OCI-LY3 (cell line): ENCODE measurements at regions not wholly inside any gene's neighbourhood (a gene's known extent, or its start where the extent isn't known, plus 50 kb on each side); places are given as distances from the start of the nearest gene placed in this dataset.

Source experiments
- CTCF ChIP-seq: fragments of 200-600, 300-600 bp; sonication (generic); IDR thresholded peaks from 2 replicates; pipeline ENCODE4 v1.5.1; 2014; ENCODE audit warnings: antibody characterized with exemption, low read length, low read depth
- EZH2phosphoT487 ChIP-seq: fragments of 200-600 bp; shearing (Covaris generic); IDR thresholded peaks from 2 replicates; pipeline ENCODE4 v1.6.1; 2018; ENCODE audit warnings: antibody characterized with exemption, mixed run types, low read depth

GRCh38 chr2:38220164-38220563 lies 144.2 kb upstream of the CYP1B1 start:
- TF ChIP-seq EZH2phosphoT487 (no peak), CTCF (no peak)
